Neuronal stem cell (in vitro differentiated cells): ENCODE measurements at regions not wholly inside any gene's neighbourhood (a gene's known extent, or its start where the extent isn't known, plus 50 kb on each side); places are given as distances from the start of the nearest gene placed in this dataset.

ENCODE experiments used
- DNase-seq: peaks from one replicate; pipeline ENCODE4 v3.0.0-alpha.2; 2013; ENCODE audit warnings: low spot score
- H2AFZ ChIP-seq: one replicate; pipeline ENCODE4 v1.6.1; 2013; ENCODE audit warnings: mild to moderate bottlenecking, low read length, inconsistent platforms
- H2AK5ac ChIP-seq: 2 replicates; pipeline ENCODE4 v1.6.1; 2013; ENCODE audit warnings: low read depth, mild to moderate bottlenecking, inconsistent platforms, low read length, moderate library complexity, mixed read lengths
- H2BK120ac ChIP-seq: 2 replicates; pipeline ENCODE4 v1.6.1; 2013; ENCODE audit warnings: low read depth, mild to moderate bottlenecking, inconsistent platforms, low read length, moderate library complexity, mixed read lengths
- H2BK12ac ChIP-seq: one replicate; pipeline ENCODE4 v1.6.1; 2013; ENCODE audit warnings: low read length, inconsistent platforms
- H2BK15ac ChIP-seq: 2 replicates; pipeline ENCODE4 v1.6.1; 2013; ENCODE audit warnings: mild to moderate bottlenecking, low read length, inconsistent platforms, mixed read lengths
- H2BK5ac ChIP-seq: one replicate; pipeline ENCODE4 v1.6.1; 2013; ENCODE audit warnings: inconsistent platforms, mild to moderate bottlenecking, low read length, moderate library complexity
- H3K14ac ChIP-seq: one replicate; pipeline ENCODE4 v1.6.1; 2013; ENCODE audit warnings: low read length, inconsistent platforms
- H3K18ac ChIP-seq: 2 replicates; pipeline ENCODE4 v1.6.1; 2013; ENCODE audit warnings: low read length, inconsistent platforms
- H3K23ac ChIP-seq: 2 replicates; pipeline ENCODE4 v1.6.1; 2013; ENCODE audit warnings: low read depth, mild to moderate bottlenecking, mixed read lengths, low read length, inconsistent platforms; ENCODE audit not compliant: poor library complexity
- H3K27ac ChIP-seq: replicated peaks from 3 replicates; pipeline ENCODE4 v1.5.1; 2013; ENCODE audit warnings: low read length, inconsistent platforms
- H3K27me3 ChIP-seq, 3 experiments: 2 replicates each; pipeline ENCODE4 v1.6.1; 2013; ENCODE audit warnings: low read length in 3 of 3, mild to moderate bottlenecking in 2 of 3, inconsistent platforms in 1 of 3, low read depth in 1 of 3, mixed read lengths in 1 of 3, moderate library complexity in 1 of 3; ENCODE audit not compliant: control insufficient read depth in 3 of 3, insufficient read depth in 3 of 3
- H3K36me3 ChIP-seq, 2 donors: replicated peaks in 1 of 2; 2 replicates each; pipeline ENCODE4 v1.6.1; 2013; ENCODE audit warnings: low read length in 2 of 2; ENCODE audit not compliant: control insufficient read depth in 2 of 2, insufficient read depth in 2 of 2
- H3K4ac ChIP-seq: 2 replicates; pipeline ENCODE4 v1.6.1; 2013; ENCODE audit warnings: inconsistent platforms, mild to moderate bottlenecking, low read length, moderate library complexity
- H3K4me1 ChIP-seq, 2 donors: 1 replicate in 1 of 2; 2 replicates in 1 of 2; pipeline ENCODE4 v1.6.1; 2013; ENCODE audit warnings: low read length in 2 of 2, low read depth in 1 of 2; ENCODE audit not compliant: control insufficient read depth in 2 of 2, insufficient read depth in 1 of 2
- H3K4me2 ChIP-seq: one replicate; pipeline ENCODE4 v1.6.1; 2013; ENCODE audit warnings: mild to moderate bottlenecking, low read length, inconsistent platforms; ENCODE audit not compliant: insufficient read depth, poor library complexity, severe bottlenecking
- H3K4me3 ChIP-seq, 2 donors: 2 replicates each; pipeline ENCODE4 v1.5.1; 2013; ENCODE audit warnings: low read length in 2 of 2, mild to moderate bottlenecking in 2 of 2, inconsistent platforms in 1 of 2, moderate library complexity in 1 of 2
- H3K79me1 ChIP-seq: one replicate; pipeline ENCODE4 v1.6.1; 2013; ENCODE audit warnings: low read depth, mild to moderate bottlenecking, inconsistent platforms, low read length, moderate library complexity
- H3K9ac ChIP-seq: one replicate; pipeline ENCODE4 v1.6.1; 2013; ENCODE audit warnings: mild to moderate bottlenecking, low read depth, low read length, inconsistent platforms; ENCODE audit not compliant: poor library complexity
- H3K9me3 ChIP-seq, 2 donors: replicated peaks in 1 of 2; 2 replicates each; pipeline versions ENCODE3 to v1.6.1; 2013; ENCODE audit warnings: low read length in 2 of 2, mild to moderate bottlenecking in 2 of 2, inconsistent platforms in 1 of 2, low read depth in 1 of 2, mixed read lengths in 1 of 2, moderate library complexity in 1 of 2; ENCODE audit not compliant: control insufficient read depth in 2 of 2, insufficient read depth in 1 of 2
- H4K8ac ChIP-seq: one replicate; pipeline ENCODE4 v1.6.1; 2013; ENCODE audit warnings: low read depth, mild to moderate bottlenecking, inconsistent platforms, low read length, moderate library complexity
- H4K91ac ChIP-seq: one replicate; pipeline ENCODE4 v1.6.1; 2013; ENCODE audit warnings: low read length, low read depth, mild to moderate bottlenecking, inconsistent platforms; ENCODE audit not compliant: poor library complexity
- WGBS, 2 donors: extraction: QIAGEN DNeasy Blood & Tissue Kit; methylation state at CpG; one replicate each; pipeline ENCODE4 v1.1.7; 2013; ENCODE audit warnings: missing lambda C conversion rate in 2 of 2, mixed read lengths in 1 of 2; ENCODE audit not compliant: insufficient read length in 2 of 2, insufficient replicate concordance in 1 of 2; ENCODE audit errors: extremely low coverage in 2 of 2; 5-methylcytosine and 5-hydroxymethylcytosine counted together

DNA sequence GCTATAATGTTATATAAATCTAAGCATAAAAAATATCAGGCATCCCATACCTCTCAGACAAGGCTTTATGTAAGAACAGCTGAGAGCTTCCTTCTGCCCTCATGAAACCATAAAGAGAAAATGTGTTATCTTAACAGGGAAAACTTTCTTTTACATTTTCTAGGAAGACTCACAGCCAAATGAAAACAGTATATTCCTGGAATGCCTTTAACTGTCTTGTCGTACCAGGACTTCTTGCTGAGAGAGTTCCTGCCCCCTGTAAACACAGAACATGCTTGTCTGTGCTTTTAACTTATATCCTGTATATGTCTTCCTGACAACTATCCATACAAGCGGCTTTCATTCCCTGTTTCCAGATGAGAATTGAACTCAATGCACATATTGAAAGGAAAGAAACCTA lies 64.8 kb upstream of the AHR start:
- no peaks in the 10 kb centered on the region for H3K4me1 ChIP-seq
- no peak overlapping the region for H4K91ac ChIP-seq
- H3K27me3 ChIP-seq, result no peaks in the 10 kb centered on the region
- no peak overlapping the region for H2BK5ac ChIP-seq
- no peak overlapping the region for H3K14ac ChIP-seq
- H3K4me2 ChIP-seq, result no peak overlapping the region
- H3K9me3 ChIP-seq, result no peaks in the 10 kb centered on the region
- no peak overlapping the region for H3K18ac ChIP-seq
- no peak overlapping the region for H2BK12ac ChIP-seq
- no peak overlapping the region for H3K4me3 ChIP-seq
- no peaks in the 10 kb centered on the region for H3K36me3 ChIP-seq
- no peak overlapping the region for H3K23ac ChIP-seq
- no CpG with 5 or more reads among the region's 2 CpGs for WGBS, 2 donors
- H2AFZ ChIP-seq, result no peak overlapping the region
- H2AK5ac ChIP-seq, result no peak overlapping the region
- H3K27ac ChIP-seq, result no peak overlapping the region
- no peak overlapping the region for H4K8ac ChIP-seq
- no peak for DNase-seq
- H3K4ac ChIP-seq, result no peak overlapping the region
- no peak overlapping the region for H2BK120ac ChIP-seq
- H3K79me1 ChIP-seq, result no peaks in the 10 kb centered on the region
- H3K9ac ChIP-seq, result no peak overlapping the region
- H2BK15ac ChIP-seq, result no peak overlapping the region

DNA sequence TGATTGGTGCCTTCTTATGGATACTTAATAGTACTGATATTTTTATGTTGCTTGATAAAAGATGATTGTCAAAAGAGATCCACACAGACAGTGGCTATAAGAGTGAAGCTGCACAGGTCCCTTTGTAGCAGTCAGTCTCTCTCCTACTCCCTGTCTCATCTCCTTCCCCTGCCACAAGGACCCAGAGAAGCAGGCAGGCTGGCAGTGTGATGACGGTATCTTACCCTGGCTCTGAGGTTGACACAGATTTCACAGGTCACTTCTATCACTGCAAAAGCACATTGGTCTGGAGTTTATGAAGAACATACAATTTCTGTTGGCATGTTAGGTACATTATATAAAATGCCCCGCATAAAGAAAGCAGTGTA lies 64.4 kb upstream of the AHR start:
- H3K4me1 ChIP-seq, result no peaks in the 10 kb centered on the region

DNA sequence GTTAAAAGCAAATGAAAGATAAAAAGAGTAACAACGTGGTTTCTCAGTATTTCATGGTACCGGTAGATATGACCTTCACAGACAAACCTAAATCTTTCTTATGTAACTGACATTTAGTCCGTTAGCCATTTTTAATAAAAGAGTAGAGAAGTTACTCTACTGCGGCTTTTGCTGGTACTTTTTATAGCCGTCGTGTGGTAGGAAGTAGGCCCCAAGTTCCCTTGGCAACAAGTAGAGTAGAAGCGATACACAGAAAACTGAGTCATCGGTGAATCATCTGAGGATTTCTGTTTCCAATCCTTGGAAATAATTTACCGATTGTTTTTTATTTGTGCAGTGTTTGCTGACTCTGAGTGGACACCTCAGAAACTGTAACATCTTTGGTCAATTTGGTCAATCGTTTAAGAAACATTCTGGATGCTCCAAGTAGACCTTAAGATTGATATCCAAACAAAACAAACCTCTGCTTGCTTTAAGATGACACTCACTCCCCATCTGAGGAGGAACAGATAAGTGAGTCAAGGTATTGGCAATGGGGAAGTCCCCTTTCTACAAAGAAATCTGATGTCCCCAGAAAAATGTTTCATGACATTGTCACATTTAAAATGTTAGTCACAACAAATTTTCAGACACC lies 63.9 kb upstream of the AHR start:
- no peak for DNase-seq

More for the DNA sequence above, 64.4 kb upstream of the AHR start:
- no peak overlapping the region for H3K18ac ChIP-seq
- no peak overlapping the region for H3K4ac ChIP-seq
- H3K14ac ChIP-seq, result no peak overlapping the region
- no peak overlapping the region for H2BK15ac ChIP-seq
- H2BK120ac ChIP-seq, result no peak overlapping the region
- no peak overlapping the region for H2BK12ac ChIP-seq
- H2BK5ac ChIP-seq, result no peak overlapping the region
- no peak overlapping the region for H4K91ac ChIP-seq
- no peaks in the 10 kb centered on the region for H3K27me3 ChIP-seq
- WGBS, 2 donors, result no CpG with 5 or more reads among the region's 2 CpGs
- H3K27ac ChIP-seq, result no peak overlapping the region
- H3K9ac ChIP-seq, result no peak overlapping the region
- no peak overlapping the region for H3K4me2 ChIP-seq
- H2AK5ac ChIP-seq, result no peak overlapping the region
- no peaks in the 10 kb centered on the region for H3K36me3 ChIP-seq
- H3K4me3 ChIP-seq, result no peak overlapping the region
- H3K23ac ChIP-seq, result no peak overlapping the region
- no peak for DNase-seq
- no peak overlapping the region for H2AFZ ChIP-seq
- H4K8ac ChIP-seq, result no peak overlapping the region
- no peaks in the 10 kb centered on the region for H3K9me3 ChIP-seq
- H3K79me1 ChIP-seq, result no peaks in the 10 kb centered on the region

DNA sequence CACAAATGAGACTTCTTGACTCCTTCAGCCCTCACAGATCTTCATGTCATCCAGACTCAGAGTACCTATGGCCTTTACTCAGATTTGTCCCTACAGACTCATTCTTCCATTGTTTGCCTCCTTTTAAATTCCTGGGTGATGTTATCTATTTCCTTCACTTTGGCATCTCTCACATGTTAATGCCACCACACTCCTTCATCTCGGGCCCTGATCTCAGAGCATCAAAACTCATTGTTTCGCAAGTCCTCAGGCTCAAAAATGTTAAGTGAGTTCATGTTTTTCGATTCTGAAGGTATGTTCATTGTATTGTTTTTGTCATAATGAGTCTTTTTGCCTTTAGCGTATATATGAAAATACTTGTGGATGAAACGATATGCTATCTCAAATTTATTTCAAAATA lies 62.3 kb upstream of the AHR start:
- no CpG with 5 or more reads among the region's 5 CpGs for WGBS, 2 donors
- no peak for DNase-seq

More for the DNA sequence above, 63.9 kb upstream of the AHR start:
- Histone ChIP-seq H3K9ac (no peak overlapping the region), H3K27ac (no peak overlapping the region), H2AFZ (no peak overlapping the region), H4K8ac (no peak overlapping the region), H3K23ac (no peak overlapping the region), H3K18ac (no peak overlapping the region), H3K4me1 (no peaks in the 10 kb centered on the region), H3K27me3 (no peaks in the 10 kb centered on the region), H2BK120ac (no peak overlapping the region), H3K9me3 (no peaks in the 10 kb centered on the region), H2BK5ac (no peak overlapping the region), H3K4me3 (no peak overlapping the region), H2BK12ac (no peak overlapping the region), H2BK15ac (no peak overlapping the region), H4K91ac (no peak overlapping the region), H2AK5ac (no peak overlapping the region), H3K4ac (no peak overlapping the region), H3K79me1 (no peaks in the 10 kb centered on the region), H3K14ac (no peak overlapping the region), H3K36me3 (no peaks in the 10 kb centered on the region), H3K4me2 (no peak overlapping the region)
- no CpG with 5 or more reads among the region's 10 CpGs for WGBS, 2 donors

More for the DNA sequence above, 62.3 kb upstream of the AHR start:
- Histone ChIP-seq H3K14ac (no peak overlapping the region), H4K8ac (no peak overlapping the region), H3K18ac (no peak overlapping the region), H3K79me1 (no peaks in the 10 kb centered on the region), H3K23ac (no peak overlapping the region), H2BK15ac (no peak overlapping the region), H3K9me3 (no peaks in the 10 kb centered on the region), H3K27me3 (no peaks in the 10 kb centered on the region), H2AK5ac (no peak overlapping the region), H3K4me2 (no peak overlapping the region), H3K4me1 (no peaks in the 10 kb centered on the region), H3K4ac (no peak overlapping the region), H2AFZ (no peak overlapping the region), H2BK12ac (no peak overlapping the region), H2BK120ac (no peak overlapping the region), H3K27ac (no peak overlapping the region), H4K91ac (no peak overlapping the region), H3K4me3 (no peak overlapping the region), H3K9ac (no peak overlapping the region), H3K36me3 (no peaks in the 10 kb centered on the region), H2BK5ac (no peak overlapping the region)
